ENCODE measurements at regions not wholly inside any gene's neighbourhood (a gene's known extent, or its start where the extent isn't known, plus 50 kb on each side); places are given as distances from the start of the nearest gene placed in this dataset.

DNA sequence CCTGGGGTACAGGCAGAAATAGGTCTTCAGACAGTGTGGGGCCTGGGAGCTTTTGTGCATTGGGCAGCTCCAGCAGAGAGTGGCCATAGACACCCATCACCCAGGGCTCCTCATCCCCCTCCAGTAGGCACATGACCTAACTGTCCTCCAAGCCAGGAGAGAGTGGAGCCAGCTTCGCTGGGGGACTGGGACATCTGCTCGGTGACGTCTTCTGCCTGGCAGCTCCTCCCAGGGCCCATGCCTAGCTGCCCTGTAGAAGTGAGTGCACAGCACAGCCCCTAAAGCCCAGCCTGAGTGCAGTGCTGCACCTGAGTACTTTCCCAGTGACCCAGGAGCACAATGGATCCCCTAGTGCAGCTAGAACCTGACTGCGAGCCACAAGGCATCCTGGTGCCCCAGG, 279.7 kb upstream of the SLC7A11 start:
- intact Hi-C loops (cut with DNase I) = no loop called here
- no peak for DNase-seq

DNA sequence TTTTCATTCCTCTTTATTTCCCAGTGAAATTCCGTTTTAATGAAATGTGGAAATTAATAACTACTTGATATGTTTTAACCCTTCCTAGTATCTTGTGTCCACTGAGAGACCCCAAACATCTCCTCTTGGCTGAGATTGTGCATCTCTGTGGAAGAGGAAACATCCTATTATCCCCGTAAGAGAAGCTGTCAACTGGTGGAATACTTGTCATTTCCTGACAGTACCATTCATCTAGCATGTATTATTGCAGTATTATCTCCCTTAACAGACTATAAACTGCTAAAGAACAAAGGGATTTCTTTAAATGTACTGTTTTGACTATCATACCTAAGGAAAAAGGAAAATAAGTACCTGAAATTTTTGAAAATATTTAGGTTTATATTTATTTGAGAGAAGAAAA, 277.3 kb upstream of the SLC7A11 start:
- DNase-seq = no peak
- intact Hi-C loops (cut with DNase I) = no loop called here

DNA sequence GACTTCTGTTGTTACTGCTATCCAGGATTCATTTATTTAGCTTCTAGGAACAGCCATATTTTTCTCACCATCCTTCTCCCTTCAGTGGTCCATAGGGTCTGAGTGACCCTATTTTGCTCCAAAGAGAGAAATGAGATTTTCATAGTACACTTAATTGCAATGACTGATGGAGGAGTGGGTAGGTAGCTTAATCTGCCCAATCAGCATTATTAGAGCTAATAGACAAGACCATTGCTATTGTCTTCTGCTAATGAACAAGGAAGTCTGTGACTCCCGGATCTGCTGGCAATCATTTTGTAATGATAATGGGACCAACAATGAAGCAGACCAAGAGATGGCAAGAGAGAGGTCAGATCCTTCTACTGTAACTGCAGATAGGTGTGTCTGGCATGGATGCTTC, 271.4 kb upstream of the SLC7A11 start:
- intact Hi-C loops (cut with DNase I) = no loop called here
- DNase-seq = no peak

DNA sequence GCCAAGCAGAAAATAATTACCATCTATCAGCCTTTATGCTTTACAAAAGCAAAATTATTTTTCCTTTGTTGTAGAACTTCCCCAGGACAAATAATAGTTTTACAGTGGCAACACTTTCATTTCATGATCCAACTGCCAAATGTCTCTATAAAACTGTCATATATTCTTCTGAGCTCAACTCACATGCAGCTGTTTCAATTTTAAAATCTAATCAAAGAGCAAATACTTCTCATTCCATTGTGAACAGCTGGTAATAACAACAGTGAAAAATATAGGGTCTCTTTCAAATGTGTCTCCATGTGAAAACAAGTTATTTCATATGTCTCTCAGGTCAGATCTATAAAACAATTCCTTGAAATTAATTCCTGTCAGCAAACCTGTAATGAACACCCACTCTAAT, 270.6 kb upstream of the SLC7A11 start:
- intact Hi-C loops (cut with DNase I) = no loop called here

DNA sequence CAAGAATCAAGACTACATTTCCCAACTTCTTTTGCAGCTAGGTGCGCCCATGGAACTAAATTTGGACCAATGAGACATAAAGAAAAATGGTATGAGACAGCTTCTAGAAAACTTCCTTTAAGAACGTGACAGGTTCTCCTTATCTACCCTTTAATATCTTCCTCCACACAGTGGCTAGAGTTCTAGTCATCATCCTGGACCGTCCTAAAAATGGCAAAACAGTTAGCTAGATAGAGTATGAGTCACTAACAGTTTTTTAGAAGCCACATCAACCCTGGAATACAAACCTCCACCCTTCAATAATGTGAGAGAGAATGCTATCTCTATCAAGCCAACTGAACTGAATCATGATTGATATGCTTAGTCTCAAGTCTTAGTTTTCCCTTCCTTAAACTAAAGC, 267.9 kb upstream of the SLC7A11 start:
- no peak for DNase-seq
- intact Hi-C loops (cut with DNase I) = no loop called here

More for the DNA sequence above, 270.6 kb upstream of the SLC7A11 start:
- DNase-seq = no peak

DNA sequence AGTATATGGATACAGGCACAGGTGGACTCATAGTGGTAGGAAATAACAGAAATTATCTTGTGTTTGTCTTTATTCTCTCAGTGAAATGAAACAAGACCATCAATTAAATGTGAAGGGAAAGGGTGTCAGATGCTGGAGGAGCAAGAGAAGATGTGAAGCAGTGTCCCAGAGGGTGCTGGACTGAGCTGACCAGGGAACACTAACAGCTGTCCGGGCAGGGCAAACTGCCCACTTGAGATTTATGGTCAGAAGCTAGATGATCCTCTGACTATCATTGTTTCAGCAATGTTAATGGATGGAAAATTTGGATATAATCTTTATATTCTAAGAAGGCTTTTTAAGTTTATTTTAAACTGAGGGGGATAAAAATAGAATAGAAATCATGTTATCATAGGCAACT, 267.2 kb upstream of the SLC7A11 start:
- no peak for DNase-seq
- intact Hi-C loops (cut with DNase I) = no loop called here

DNA sequence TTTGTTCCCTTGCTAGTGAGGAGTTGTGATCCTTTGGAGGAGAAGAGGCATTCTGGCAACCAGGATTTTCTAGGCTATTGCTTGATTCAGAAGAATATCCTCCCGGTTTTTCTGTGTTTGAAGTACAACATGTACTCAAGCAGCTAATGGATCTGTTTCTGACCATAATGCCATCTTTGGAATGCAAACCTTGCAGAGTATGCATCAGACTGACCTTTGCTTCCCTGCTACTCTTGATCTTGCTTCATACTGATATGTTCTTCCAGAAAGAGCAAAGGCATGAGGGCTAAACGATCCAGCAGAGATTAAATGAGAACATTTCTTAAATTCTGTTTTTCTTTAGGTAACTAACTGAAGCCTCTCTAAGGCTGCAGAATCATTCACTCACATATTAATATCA, 265.4 kb upstream of the SLC7A11 start:
- intact Hi-C loops (cut with DNase I) = no loop called here
- DNase-seq = no peak

DNA sequence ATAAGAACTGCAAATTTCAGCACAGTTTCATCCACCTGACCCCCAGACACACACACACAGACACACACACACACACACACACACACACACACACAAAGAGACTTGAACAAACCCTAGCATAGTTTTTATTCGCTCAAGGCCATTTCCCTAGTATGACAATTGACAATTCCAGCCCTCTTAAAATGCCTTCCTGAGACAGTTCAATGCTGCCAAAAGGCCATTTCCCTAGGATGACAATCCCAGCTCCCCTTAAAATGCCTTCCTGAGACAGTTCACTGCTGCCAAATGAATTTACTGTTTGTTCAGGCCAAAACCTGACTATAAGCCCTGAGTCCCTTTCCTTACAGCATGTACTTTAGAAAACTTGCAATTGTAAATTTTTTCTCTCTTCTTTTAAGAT, 259.5 kb upstream of the SLC7A11 start:
- intact Hi-C loops (cut with DNase I) = no loop called here
- DNase-seq = no peak

DNA sequence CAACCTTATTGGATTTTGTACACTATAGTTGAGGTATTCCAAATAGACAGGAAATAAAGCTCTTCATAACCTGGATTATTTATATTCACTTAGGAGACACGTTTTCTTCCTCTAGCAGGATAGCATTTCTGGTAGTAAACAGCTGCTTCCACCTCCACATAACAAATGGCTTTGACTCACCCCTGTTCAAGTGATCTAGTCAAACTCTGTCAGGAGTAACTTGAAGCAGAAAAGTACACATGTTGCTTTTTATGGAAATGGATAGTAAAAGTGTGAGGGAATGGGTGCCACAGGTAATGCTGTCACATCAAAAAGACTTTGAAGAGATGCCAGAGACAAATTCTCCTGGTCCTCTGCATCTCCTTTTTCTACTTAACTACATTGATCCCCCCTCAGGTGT, 258.7 kb upstream of the SLC7A11 start:
- intact Hi-C loops (cut with DNase I) = no loop called here
- no peak for DNase-seq

DNA sequence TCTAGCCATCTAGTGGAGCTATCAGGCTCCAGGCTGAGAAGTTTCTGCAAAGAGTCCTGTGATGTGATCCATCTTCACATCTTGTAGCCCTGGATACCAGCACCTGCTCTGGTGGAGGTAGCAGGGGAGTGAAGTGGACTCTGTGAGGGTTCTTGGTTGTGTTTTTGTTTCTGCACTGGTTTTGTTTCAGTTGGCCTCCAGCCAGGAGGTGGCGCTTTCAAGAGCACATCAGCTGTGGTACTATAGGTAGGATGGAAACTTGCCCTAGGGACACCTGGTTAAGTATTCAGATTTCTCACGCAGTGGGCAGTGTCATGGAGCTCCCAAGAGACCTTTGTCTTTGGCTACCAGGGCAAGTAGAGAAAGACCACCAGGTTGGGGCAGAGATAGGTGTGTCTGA, 257.5 kb upstream of the SLC7A11 start:
- DNase-seq = no peak
- intact Hi-C loops (cut with DNase I) = no loop called here

DNA sequence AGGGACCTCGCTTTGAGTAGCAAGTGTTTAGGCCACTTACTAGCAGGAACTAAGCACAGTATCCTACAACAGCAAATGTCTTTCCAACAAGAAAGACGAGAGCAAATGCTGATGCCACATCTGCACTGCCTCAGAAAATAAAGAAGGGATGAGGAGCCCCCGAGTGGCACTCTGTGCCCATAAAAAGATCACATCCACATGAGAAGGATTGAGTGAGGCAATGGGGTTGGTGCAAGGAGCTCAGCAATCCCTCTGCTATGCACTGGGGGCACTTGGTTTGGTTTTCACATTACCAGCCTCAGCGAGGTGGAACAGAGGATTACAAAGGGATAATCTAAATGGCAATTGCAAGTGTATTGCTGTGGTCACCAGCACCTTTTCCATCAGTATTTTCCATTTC, 252.8 kb upstream of the SLC7A11 start:
- intact Hi-C loops (cut with DNase I) = no loop called here
- peak in 10 of 42 donors; percentile 4 to 36 (median 14) for DNase-seq

DNA sequence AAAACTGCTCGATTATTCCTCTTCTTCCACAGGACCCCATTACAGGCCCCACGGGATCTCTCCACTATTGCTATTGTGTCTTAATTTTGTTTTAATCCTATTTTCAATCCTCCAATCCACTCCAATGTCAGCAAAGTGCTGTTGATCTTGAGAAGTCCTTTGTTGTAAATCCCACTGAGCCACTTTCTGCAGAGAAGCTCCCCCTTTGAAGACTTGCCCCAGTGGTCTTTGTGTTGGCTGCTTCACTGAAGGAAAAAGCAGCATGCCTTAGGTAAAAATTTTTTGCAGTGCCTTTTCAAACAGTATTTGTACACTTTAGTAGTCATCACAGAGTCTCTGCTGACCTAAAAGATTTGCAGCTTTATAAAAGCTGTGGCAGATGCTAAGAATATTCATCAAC, 252.0 kb upstream of the SLC7A11 start:
- DNase-seq = no peak
- intact Hi-C loops (cut with DNase I) = no loop called here

DNA sequence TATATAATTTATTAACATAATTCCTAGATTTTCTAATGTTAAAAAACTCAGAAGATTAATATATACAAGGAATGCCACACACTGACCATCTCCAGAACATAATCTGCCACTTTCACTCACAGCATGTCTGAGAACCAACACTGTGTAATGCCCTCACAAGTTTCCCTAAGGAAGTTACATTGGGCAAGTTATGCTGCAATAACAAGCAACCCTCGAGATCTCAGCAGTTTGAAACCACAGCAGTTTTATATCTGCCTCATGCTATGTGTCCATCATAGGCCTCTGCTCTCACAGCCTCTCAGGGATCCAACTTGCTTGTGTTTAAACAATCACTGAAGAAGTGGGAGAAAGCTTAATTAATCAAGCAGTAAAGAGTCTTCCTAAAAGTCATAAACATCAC, 250.0 kb upstream of the SLC7A11 start:
- intact Hi-C loops (cut with DNase I) = no loop called here
- DNase-seq = no peak

DNA sequence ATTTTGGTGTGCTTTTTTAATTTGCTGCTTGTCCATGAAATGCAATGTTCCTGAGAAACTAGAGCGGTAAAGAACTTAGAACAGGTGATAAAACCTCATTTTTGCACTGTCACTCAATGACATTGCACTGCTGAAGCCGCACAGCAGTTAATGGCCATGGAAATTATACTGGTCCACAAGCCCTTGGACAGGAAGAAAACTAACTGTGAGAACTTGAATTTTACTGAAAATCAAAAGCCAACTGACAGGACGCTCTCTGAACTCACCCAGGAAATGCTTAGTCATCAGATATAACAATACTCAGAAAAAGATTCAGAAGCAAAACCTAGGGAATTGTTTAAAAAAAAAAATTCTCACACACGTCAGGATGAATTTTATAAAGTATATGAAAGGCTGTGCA, 246.4 kb upstream of the SLC7A11 start:
- no peak for DNase-seq
- intact Hi-C loops (cut with DNase I) = no loop called here

DNA sequence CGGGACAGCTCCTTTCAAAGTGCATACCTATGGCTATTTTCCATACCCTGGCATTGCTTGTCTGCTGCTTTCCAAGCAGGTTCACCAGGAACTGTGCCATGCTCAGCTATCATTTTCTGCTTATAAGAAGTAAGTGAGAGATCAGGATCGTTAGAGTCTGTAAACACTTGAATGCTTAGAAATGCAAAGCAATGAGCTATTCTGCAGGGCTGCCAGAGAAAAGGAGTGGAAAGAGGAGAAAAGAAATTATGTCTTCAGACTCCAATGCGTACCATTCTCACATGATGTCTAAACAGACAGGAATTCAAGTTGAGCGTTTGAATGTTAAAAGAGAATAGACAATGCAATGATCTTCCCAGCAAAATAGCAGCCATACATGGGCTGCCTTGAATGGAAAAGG, 245.5 kb upstream of the SLC7A11 start:
- no peak for DNase-seq
- intact Hi-C loops (cut with DNase I) = no loop called here

DNA sequence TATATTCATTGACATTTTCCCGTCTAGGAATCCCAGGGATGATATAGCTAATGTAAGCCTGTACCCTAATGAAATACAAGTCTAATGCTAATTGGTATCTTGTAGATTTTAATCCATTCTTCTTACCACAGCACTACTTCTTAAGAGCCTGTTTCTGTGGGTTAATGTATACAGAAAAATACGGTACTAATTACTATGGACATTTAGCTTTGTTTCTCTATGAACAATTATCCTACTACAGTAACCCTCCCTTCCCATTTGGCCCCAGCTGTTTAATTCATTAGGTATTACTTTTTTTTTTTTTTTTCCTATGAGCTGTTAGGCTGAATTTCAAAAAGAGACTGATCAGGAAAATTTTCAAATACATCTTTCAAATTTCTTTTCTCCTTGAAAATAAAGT, 245.1 kb upstream of the SLC7A11 start:
- no peak for DNase-seq
- intact Hi-C loops (cut with DNase I) = no loop called here

DNA sequence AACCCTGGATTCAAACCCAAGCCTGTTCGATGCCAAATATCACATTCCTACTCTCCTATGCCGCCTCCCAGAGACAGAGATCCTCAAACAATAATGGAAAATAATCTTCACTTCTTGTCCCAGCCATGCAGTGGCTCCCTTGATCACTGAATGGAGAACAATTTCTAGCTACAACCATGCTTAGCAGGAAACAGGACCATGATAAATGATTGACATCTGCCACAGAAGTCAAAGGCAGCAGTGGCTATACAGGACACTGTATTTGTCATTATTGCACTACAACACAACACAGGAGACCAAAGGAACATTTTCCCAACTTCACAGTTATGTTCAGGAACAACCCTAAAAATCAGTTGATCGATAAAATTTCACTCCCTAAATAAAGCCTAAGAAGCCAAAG, 243.3 kb upstream of the SLC7A11 start:
- DNase-seq = no peak
- intact Hi-C loops (cut with DNase I) = no loop called here

DNA sequence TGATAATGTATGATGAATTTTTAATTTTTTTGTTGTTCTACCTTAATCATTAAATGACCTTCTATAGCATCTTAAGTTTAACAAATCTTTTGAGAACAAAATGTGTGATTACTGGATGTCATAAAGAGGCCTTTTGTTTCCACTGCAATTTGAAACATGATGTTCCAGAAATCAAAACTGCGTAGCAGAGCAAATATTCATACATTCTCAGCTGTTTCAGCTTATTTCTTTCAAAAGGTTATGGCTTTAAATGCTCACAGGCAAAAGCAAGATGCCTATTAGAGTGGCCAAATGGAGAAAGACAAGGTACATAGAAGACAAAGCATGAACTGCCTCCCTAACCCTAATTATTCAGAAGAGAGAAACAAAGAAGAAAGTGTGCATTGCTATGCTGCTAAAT, 233.0 kb upstream of the SLC7A11 start:
- no peak for DNase-seq
- intact Hi-C loops (cut with DNase I) = no loop called here

DNA sequence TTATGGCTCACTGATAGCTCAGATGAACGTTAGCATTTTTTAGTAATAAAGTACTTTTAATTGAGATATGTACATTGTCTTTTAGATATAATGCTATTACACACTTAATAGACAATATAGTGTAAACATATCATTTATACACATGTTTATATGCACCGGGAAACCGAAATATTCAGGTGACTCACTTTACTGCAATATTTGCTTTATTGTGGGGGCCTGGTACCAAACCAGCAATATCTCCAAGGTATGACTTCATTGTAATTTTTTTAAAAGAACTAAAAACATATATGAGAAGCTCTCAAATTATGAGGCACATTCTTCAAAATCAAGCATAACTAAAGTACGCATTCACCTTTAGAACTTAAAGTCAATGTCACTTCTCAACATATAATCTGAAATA, 231.2 kb upstream of the SLC7A11 start:
- no peak for DNase-seq
- intact Hi-C loops (cut with DNase I) = no loop called here

DNA sequence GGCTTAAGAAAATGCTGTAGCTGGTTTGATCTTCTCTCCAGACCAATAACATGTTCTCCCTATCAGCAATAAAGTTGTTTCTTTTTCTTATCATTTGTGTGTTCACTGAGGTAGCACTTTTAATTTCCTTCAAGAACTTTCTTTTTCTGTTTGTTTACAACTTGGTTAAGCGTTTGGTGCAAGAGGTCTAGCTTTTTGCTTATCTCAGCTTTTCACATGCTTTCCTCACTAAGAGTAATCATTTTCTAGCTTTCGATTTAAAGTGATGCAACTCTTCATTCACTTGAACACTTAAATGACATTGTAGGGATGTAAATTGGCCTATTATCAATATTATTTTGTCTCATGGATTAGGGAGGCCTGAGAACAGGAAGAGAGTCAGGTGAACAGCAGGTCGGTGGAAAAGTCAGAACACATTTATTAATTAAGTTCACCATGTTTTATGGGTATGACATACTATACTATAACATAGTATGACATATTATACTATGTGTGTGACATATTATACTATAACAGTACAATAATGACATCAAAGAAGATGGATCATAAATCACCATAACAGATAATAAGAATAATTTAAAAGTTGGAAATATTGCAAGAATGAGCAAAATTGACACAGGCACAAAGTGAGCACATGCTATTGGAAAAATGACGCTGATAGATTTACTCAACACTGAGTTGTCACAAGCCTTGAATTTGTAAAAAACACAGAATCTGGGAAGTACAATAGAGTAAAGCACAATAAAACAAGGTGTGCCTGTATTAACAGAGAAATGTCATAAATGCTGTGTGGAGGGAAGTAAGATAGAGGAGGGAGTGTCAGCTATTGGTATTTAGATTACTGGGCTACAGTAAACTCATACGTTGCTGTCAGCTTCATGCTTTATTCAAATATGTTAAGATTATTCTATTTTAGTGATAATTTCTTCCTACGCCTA, 218.6 kb upstream of the SLC7A11 start:
- no peak for DNase-seq
- intact Hi-C loops (cut with DNase I) = no loop called here

DNA sequence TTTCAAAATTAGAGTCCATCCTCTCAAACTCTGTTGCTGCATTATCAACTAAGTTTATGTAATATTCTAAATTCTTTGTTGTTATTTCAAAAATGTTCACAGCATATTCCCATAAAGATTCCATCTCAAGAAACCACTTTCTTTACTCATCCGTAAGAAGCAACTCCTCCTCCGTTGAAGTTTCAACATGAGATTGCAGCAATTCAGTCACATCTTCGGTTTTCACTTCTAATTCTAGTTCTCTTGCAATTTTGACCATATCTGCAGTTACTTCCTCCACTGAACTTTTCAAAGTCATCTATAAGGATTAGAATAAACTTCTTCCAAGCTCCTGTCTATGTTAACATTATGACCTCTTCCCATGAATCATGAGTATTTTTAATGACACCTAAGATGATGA, 216.6 kb upstream of the SLC7A11 start:
- intact Hi-C loops (cut with DNase I) = no loop called here
- DNase-seq = no peak
